H1 (cell line): ENCODE measurements at regions not wholly inside any gene's neighbourhood (a gene's known extent, or its start where the extent isn't known, plus 50 kb on each side); places are given as distances from the start of the nearest gene placed in this dataset.

ENCODE experiments used
- CTCF ChIA-PET: fragments of 300-600 bp; sonication (Branson Sonifier 250); formaldehyde crosslinking; loops from one replicate; lab custom pipeline; 2021; ENCODE audit not compliant: partially characterized antibody; lab: Charles Lee
- POLR2A ChIA-PET: fragments of 300-600 bp; sonication (Branson Sonifier 250); formaldehyde crosslinking; loops from one replicate; lab custom pipeline; 2021; ENCODE audit warnings: inconsistent platforms; ENCODE audit not compliant: partially characterized antibody; lab: Charles Lee
- DNase-seq, 2 experiments: peaks; one replicate each; pipeline versions ENCODE4 v3.0.0 to v3.0.0-alpha.2; 2010 to 2022; ENCODE audit warnings: low spot score in 2 of 2, low read depth in 1 of 2, mixed read lengths in 1 of 2
- FAIRE-seq: peaks from 2 replicates; lab custom pipeline; 2011; peaks lifted over from hg19 to GRCh38; lab: Jason Lieb, UNC
- H2AFZ ChIP-seq: 2 replicates; pipeline ENCODE4 v1.8.1; 2012; ENCODE audit warnings: low read length, inconsistent platforms
- H2AK5ac ChIP-seq: 2 replicates; pipeline ENCODE4 v1.6.1; 2013; ENCODE audit warnings: low read depth, low read length
- H2BK120ac ChIP-seq: replicated peaks from 2 replicates; pipeline ENCODE3; 2013; ENCODE audit warnings: low read depth, low read length, inconsistent platforms
- H2BK12ac ChIP-seq: 2 replicates; pipeline ENCODE4 v1.6.1; 2013; ENCODE audit warnings: low read depth, low read length
- H2BK15ac ChIP-seq: 2 replicates; pipeline ENCODE4 v1.6.1; 2013; ENCODE audit warnings: low read length
- H2BK20ac ChIP-seq: 2 replicates; pipeline ENCODE4 v1.6.1; 2013; ENCODE audit warnings: low read length
- H2BK5ac ChIP-seq: 2 replicates; pipeline ENCODE4 v1.6.1; 2013; ENCODE audit warnings: low read depth, low read length
- H3K14ac ChIP-seq: 2 replicates; pipeline ENCODE4 v1.6.1; 2013; ENCODE audit warnings: inconsistent platforms; ENCODE audit not compliant: insufficient read length
- H3K18ac ChIP-seq: 2 replicates; pipeline ENCODE4 v1.6.1; 2013; ENCODE audit warnings: low read length; ENCODE audit errors: extremely low read depth
- H3K23ac ChIP-seq: 2 replicates; pipeline ENCODE4 v1.6.1; 2013; ENCODE audit warnings: inconsistent platforms; ENCODE audit not compliant: insufficient read length
- H3K23me2 ChIP-seq: 2 replicates; pipeline ENCODE4 v1.6.1; 2013; ENCODE audit warnings: low read depth, low read length
- H3K27ac ChIP-seq: 2 replicates; pipeline ENCODE4 v1.6.1; 2011; ENCODE audit warnings: low read depth, low read length, inconsistent platforms
- H3K27me3 ChIP-seq, 4 experiments: replicated peaks in 1 of 4; 1 replicate in 1 of 4; 2 replicates in 3 of 4; pipeline versions ENCODE4 v1.6.1 to v1.8.1; 2011 to 2013; ENCODE audit warnings: low read length in 3 of 4, mild to moderate bottlenecking in 3 of 4, inconsistent platforms in 2 of 4, mixed read lengths in 2 of 4, moderate library complexity in 1 of 4; ENCODE audit not compliant: control insufficient read depth in 3 of 4, insufficient read depth in 3 of 4; ENCODE audit errors: extremely low read depth in 1 of 4
- H3K36me3 ChIP-seq, 4 experiments: 2 replicates each; pipeline versions ENCODE4 v1.6.1 to v1.8.1; 2011 to 2013; ENCODE audit warnings: mild to moderate bottlenecking in 4 of 4, low read length in 3 of 4, moderate library complexity in 2 of 4, control low read depth in 1 of 4, inconsistent platforms in 1 of 4; ENCODE audit not compliant: insufficient read depth in 4 of 4, control insufficient read depth in 2 of 4
- H3K4ac ChIP-seq: replicated peaks from 2 replicates; pipeline ENCODE3; 2013; ENCODE audit warnings: low read length, low read depth, mixed read lengths, inconsistent platforms; ENCODE audit not compliant: insufficient read length
- H3K4me1 ChIP-seq, 4 experiments: replicated peaks in 1 of 4; 1 replicate in 1 of 4; 2 replicates in 3 of 4; pipeline versions ENCODE4 v1.6.1 to v1.8.1; 2011 to 2013; ENCODE audit warnings: low read length in 3 of 4, inconsistent platforms in 2 of 4, mixed read lengths in 1 of 4; ENCODE audit not compliant: insufficient read depth in 4 of 4, control insufficient read depth in 3 of 4
- H3K4me2 ChIP-seq, 2 experiments: 2 replicates each; pipeline versions ENCODE4 v1.6.1 to v1.8.1; 2011 to 2013; ENCODE audit warnings: low read depth in 2 of 2, low read length in 2 of 2, control low read depth in 1 of 2, inconsistent platforms in 1 of 2, mild to moderate bottlenecking in 1 of 2; ENCODE audit not compliant: insufficient read depth in 1 of 2
- H3K4me3 ChIP-seq, 4 experiments: fragments of 200-600, 300-600 bp in 1 of 4; sonication (generic), shearing (Covaris generic), sonication (Bioruptor Twin) in 1 of 4; 2 replicates each; pipeline versions ENCODE4 v1.5.1 to v1.8.1; 2011 to 2016; ENCODE audit warnings: low read length in 4 of 4, low read depth in 3 of 4, control low read depth in 2 of 4, inconsistent platforms in 2 of 4, mild to moderate bottlenecking in 2 of 4, mixed read lengths in 1 of 4, moderate library complexity in 1 of 4; ENCODE audit not compliant: insufficient read depth in 2 of 4; ENCODE audit errors: extremely low read depth in 1 of 4
- H3K56ac ChIP-seq: replicated peaks from 2 replicates; pipeline ENCODE3; 2013; ENCODE audit warnings: low read depth, mild to moderate bottlenecking, mixed read lengths, low read length, inconsistent platforms; ENCODE audit not compliant: insufficient read length
- H3K79me1 ChIP-seq: 2 replicates; pipeline ENCODE4 v1.6.1; 2013; ENCODE audit warnings: low read depth, low read length, control low read depth
- H3K79me2 ChIP-seq, 2 experiments: 2 replicates each; pipeline versions ENCODE4 v1.6.1 to v1.8.1; 2012 to 2013; ENCODE audit warnings: low read length in 2 of 2, mild to moderate bottlenecking in 2 of 2, inconsistent platforms in 1 of 2; ENCODE audit not compliant: insufficient read depth in 2 of 2, control insufficient read depth in 1 of 2
- H3K9ac ChIP-seq, 4 experiments: replicated peaks in 1 of 4; 1 replicate in 1 of 4; 2 replicates in 3 of 4; pipeline versions ENCODE4 v1.6.1 to v1.8.1; 2011 to 2013; ENCODE audit warnings: low read depth in 3 of 4, low read length in 3 of 4, control low read depth in 2 of 4, mild to moderate bottlenecking in 2 of 4, moderate library complexity in 2 of 4, inconsistent platforms in 1 of 4; ENCODE audit errors: extremely low read depth in 1 of 4
- H3K9me3 ChIP-seq, 2 experiments: 2 replicates each; pipeline versions ENCODE4 v1.6.1 to v1.8.1; 2012 to 2013; ENCODE audit warnings: mild to moderate bottlenecking in 2 of 2, moderate library complexity in 2 of 2, control low read depth in 1 of 2, inconsistent platforms in 1 of 2, low read depth in 1 of 2, low read length in 1 of 2, mixed read lengths in 1 of 2; ENCODE audit not compliant: insufficient read depth in 2 of 2
- H4K20me1 ChIP-seq, 2 experiments: replicated peaks in 1 of 2; 2 replicates each; pipeline versions ENCODE3 to v1.8.1; 2011 to 2013; ENCODE audit warnings: inconsistent platforms in 2 of 2, low read length in 2 of 2, mild to moderate bottlenecking in 1 of 2; ENCODE audit not compliant: insufficient read depth in 2 of 2, control insufficient read depth in 1 of 2
- H4K5ac ChIP-seq: 2 replicates; pipeline ENCODE4 v1.6.1; 2013; ENCODE audit warnings: low read length, low read depth, mixed read lengths, inconsistent platforms; ENCODE audit not compliant: insufficient read length
- H4K8ac ChIP-seq: 2 replicates; pipeline ENCODE4 v1.8.0; 2013; ENCODE audit warnings: mild to moderate bottlenecking, moderate library complexity, low read length, inconsistent platforms; ENCODE audit not compliant: insufficient read depth; ENCODE audit errors: extremely low read depth
- H4K91ac ChIP-seq: replicated peaks from 2 replicates; pipeline ENCODE3; 2013; ENCODE audit warnings: low read length, mixed read lengths, inconsistent platforms; ENCODE audit not compliant: insufficient read length
- ATF3 ChIP-seq: IDR thresholded peaks from 2 replicates; pipeline ENCODE4 v1.6.1; 2011; ENCODE audit warnings: low read depth, mild to moderate bottlenecking, low read length; ENCODE audit not compliant: insufficient read depth
- E2F6 ChIP-seq: IDR thresholded peaks from 2 replicates; pipeline ENCODE4 v1.6.1; 2012; ENCODE audit warnings: inconsistent platforms
- JUN ChIP-seq: IDR thresholded peaks from 2 replicates; pipeline ENCODE4 v1.6.1; 2011; ENCODE audit warnings: low read depth, mild to moderate bottlenecking, improper control_type of control experiment, low read length
- NANOG ChIP-seq: IDR thresholded peaks from 2 replicates; pipeline ENCODE4 v1.6.1; 2011; ENCODE audit warnings: low read length, low read depth, mild to moderate bottlenecking, inconsistent platforms; ENCODE audit not compliant: insufficient read depth, poor library complexity, severe bottlenecking
- WGBS, 2 experiments: shearing (Covaris generic) in 1 of 2; methylation state at CpG; one replicate each; pipeline versions ENCODE4 v1.1.6 to v1.1.7; 2013 to 2015; ENCODE audit warnings: low lambda C conversion rate in 2 of 2, mixed read lengths in 2 of 2, inconsistent platforms in 1 of 2, low coverage in 1 of 2, missing lambda C conversion rate in 1 of 2; ENCODE audit not compliant: insufficient replicate concordance in 2 of 2, insufficient coverage in 1 of 2, insufficient read length in 1 of 2; ENCODE audit errors: extremely low coverage in 1 of 2, missing lambda C conversion rate in 1 of 2; 5-methylcytosine and 5-hydroxymethylcytosine counted together

GRCh38 chr4:83851261-83852084 is 315.6 kb downstream of the GPAT3 start:
- H2AK5ac ChIP-seq: no peak overlapping the region
- H4K5ac ChIP-seq: peak overlapping the region; percentile 89
- H3K79me1 ChIP-seq: no peaks in the 10 kb centered on the region
- no peaks in the 10 kb centered on the region for H3K36me3 ChIP-seq
- no peaks in the 10 kb centered on the region for H3K23me2 ChIP-seq
- peak overlapping the region; percentile 62 for H3K56ac ChIP-seq
- H4K20me1 ChIP-seq: no peaks in the 10 kb centered on the region
- H3K4me1 ChIP-seq: peaks cover 3 to 32% (median 13%) of the 10 kb centered on the region in 4 experiments; a peak in 4 of 7 replicates
- 7% methylated on average over 10 of the region's 10 CpGs; no CpG with 5 or more reads in 1 of the 2 experiments for WGBS, 2 experiments
- no peaks in the 10 kb centered on the region for H3K27me3 ChIP-seq
- H3K4ac ChIP-seq: no peak overlapping the region
- H3K14ac ChIP-seq: no peak overlapping the region
- H3K4me3 ChIP-seq: peak overlapping the region in 2 of 4 experiments; percentile 11 to 19; a peak in 2 of 8 replicates
- no peak overlapping the region for H3K23ac ChIP-seq
- 0 out of 2 replicates have a peak overlapping the region, but pooled peaks have one; percentile 76 for H3K18ac ChIP-seq
- H2BK120ac ChIP-seq: peak overlapping the region; percentile 80
- no peaks in the 10 kb centered on the region for H3K9me3 ChIP-seq
- no peaks in the 10 kb centered on the region for H3K79me2 ChIP-seq
- FAIRE-seq (peak; percentile 36), DNase-seq (peak; percentile 50 to 85)
- H2BK20ac ChIP-seq: 0 out of 2 replicates have a peak overlapping the region, but pooled peaks have one; percentile 11
- H4K8ac ChIP-seq: no peak overlapping the region
- peak overlapping the region; percentile 36 for H4K91ac ChIP-seq
- POLR2A ChIA-PET: interaction anchor here (1.4 kb wide), 1 partner anchor 9 kb away, joined by 3 read pairs; no protein-coding TSS in a partner anchor
- no peak overlapping the region for H2BK15ac ChIP-seq
- H3K27ac ChIP-seq: peak overlapping the region; percentile 19; the same call in 1 of the 2 replicates
- CTCF ChIA-PET: interaction anchor here (0.5 to 2.0 kb wide), 6 partner anchors 9 to 615 kb away, joined by 3 to 6 read pairs (median 4); no protein-coding TSS in a partner anchor
- H3K9ac ChIP-seq: no peak overlapping the region
- no peak overlapping the region for H2AFZ ChIP-seq
- peak overlapping the region; percentile 99; the same call in 1 of the 2 replicates for H2BK5ac ChIP-seq
- TF ChIP-seq NANOG: no peak
- TF ChIP-seq ATF3: no peak
- no peak for TF ChIP-seq JUN
- no peak for TF ChIP-seq E2F6
- no peak overlapping the region for H2BK12ac ChIP-seq
- H3K4me2 ChIP-seq: peak overlapping the region; percentile 44 to 74
